GM23338 (cell line): ENCODE measurements at regions not wholly inside any gene's neighbourhood (a gene's known extent, or its start where the extent isn't known, plus 50 kb on each side); places are given as distances from the start of the nearest gene placed in this dataset.

Experiments
- ATAC-seq: fragments of 200-7000 bp; cut with Tn5 transposase; 3 replicates; pipeline ENCODE4 v1.9.1; 2020
- DNase-seq: peaks from one replicate; pipeline ENCODE4 v3.0.0-alpha.2; 2015; ENCODE audit warnings: low spot score
- H2AFZ ChIP-seq: fragments of 200-600 bp; sonication (generic); 2 replicates; pipeline ENCODE4 v1.8.0; 2016; ENCODE audit warnings: antibody characterized with exemption, mild to moderate bottlenecking, moderate library complexity
- H3F3A ChIP-seq: fragments of 200-600 bp; sonication (generic); replicated peaks from 2 replicates; pipeline ENCODE4 v1.8.0; 2017; ENCODE audit warnings: antibody characterized with exemption, mixed run types, low read depth
- H3K27ac ChIP-seq: fragments of 200-600 bp; sonication (generic); 2 replicates; pipeline ENCODE4 v1.6.1; 2016; ENCODE audit warnings: low read depth
- H3K27me3 ChIP-seq: fragments of 200-600 bp; sonication (generic); 2 replicates; pipeline ENCODE4 v1.8.0; 2016; ENCODE audit warnings: mild to moderate bottlenecking, mixed run types, moderate library complexity; ENCODE audit not compliant: insufficient read depth
- H3K36me3 ChIP-seq: fragments of 200-600 bp; sonication (generic); 2 replicates; pipeline ENCODE4 v1.8.0; 2016; ENCODE audit warnings: mild to moderate bottlenecking; ENCODE audit not compliant: insufficient read depth
- H3K4me1 ChIP-seq: fragments of 200-600 bp; sonication (generic); 2 replicates; pipeline ENCODE4 v1.8.0; 2016; ENCODE audit warnings: mild to moderate bottlenecking, moderate library complexity; ENCODE audit not compliant: insufficient read depth
- H3K4me2 ChIP-seq: fragments of 200-600 bp; sonication (generic); 2 replicates; pipeline ENCODE4 v1.7.1; 2017; ENCODE audit warnings: mixed run types
- H3K4me3 ChIP-seq: fragments of 200-600 bp; sonication (generic); 2 replicates; pipeline ENCODE4 v1.6.1; 2016; ENCODE audit warnings: mixed run types
- H3K79me2 ChIP-seq: fragments of 200-600 bp; sonication (generic); replicated peaks from 2 replicates; pipeline ENCODE4 v1.8.0; 2017; ENCODE audit warnings: mild to moderate bottlenecking; ENCODE audit not compliant: insufficient read depth
- H3K9me2 ChIP-seq: fragments of 200-600 bp; sonication (generic); 2 replicates; pipeline ENCODE4 v1.8.0; 2017; ENCODE audit not compliant: insufficient read depth
- H4K20me1 ChIP-seq: fragments of 200-600 bp; sonication (generic); replicated peaks from 2 replicates; pipeline ENCODE4 v1.8.0; 2017; ENCODE audit warnings: mild to moderate bottlenecking; ENCODE audit not compliant: insufficient read depth
- H3K27ac Mint-ChIP-seq: 2 replicates; pipeline ENCODE4 v1.8.0; 2020; ENCODE audit warnings: inconsistent platforms, mild to moderate bottlenecking, moderate library complexity, mixed read lengths
- H3K27me3 Mint-ChIP-seq: 3 replicates; pipeline ENCODE4 v1.8.0; 2022; ENCODE audit warnings: low read depth, mild to moderate bottlenecking, moderate library complexity, mixed read lengths, inconsistent platforms; ENCODE audit not compliant: insufficient read depth, poor library complexity
- H3K36me3 Mint-ChIP-seq: 3 replicates; pipeline ENCODE4 v1.8.0; 2021; ENCODE audit warnings: low read depth, mild to moderate bottlenecking, inconsistent platforms, moderate library complexity, mixed read lengths
- H3K4me1 Mint-ChIP-seq: 3 replicates; pipeline ENCODE4 v1.8.0; 2020; ENCODE audit warnings: mild to moderate bottlenecking, inconsistent platforms, mixed read lengths
- H3K4me3 Mint-ChIP-seq: 3 replicates; pipeline ENCODE4 v1.8.0; 2021; ENCODE audit warnings: moderate library complexity, mild to moderate bottlenecking, inconsistent platforms, mixed read lengths
- H3K9me3 Mint-ChIP-seq: 3 replicates; pipeline ENCODE4 v1.8.0; 2020; ENCODE audit warnings: moderate library complexity, mild to moderate bottlenecking, inconsistent platforms, mixed read lengths
- CTCF ChIP-seq, 2 experiments: fragments of 200-600 bp in 1 of 2; sonication (generic) in 1 of 2; conservative IDR thresholded peaks; 2 replicates each; pipeline versions ENCODE4 v1.5.1 to v1.6.1; 2016 to 2017; ENCODE audit warnings: antibody characterized with exemption in 2 of 2, low read depth in 2 of 2, mild to moderate bottlenecking in 2 of 2, moderate library complexity in 1 of 2
- ETS1 ChIP-seq: IDR thresholded peaks from 2 replicates; pipeline ENCODE4 v1.6.1; 2016; ENCODE audit warnings: antibody characterized with exemption
- EZH2 ChIP-seq: fragments of 200-600 bp; sonication (generic); IDR thresholded peaks from one replicate; pipeline ENCODE4 v1.8.0; 2017; ENCODE audit warnings: antibody characterized with exemption, mild to moderate bottlenecking, low read depth; ENCODE audit not compliant: unreplicated experiment
- EZH2phosphoT487 ChIP-seq: fragments of 200-600 bp; sonication (generic); IDR thresholded peaks from one replicate; pipeline ENCODE4 v1.8.1; 2018; ENCODE audit warnings: antibody characterized with exemption; ENCODE audit not compliant: unreplicated experiment
- JUNB ChIP-seq: IDR thresholded peaks from one replicate; pipeline ENCODE4 v1.6.1; 2016; ENCODE audit warnings: antibody characterized with exemption; ENCODE audit not compliant: unreplicated experiment
- NANOG ChIP-seq: IDR thresholded peaks from 2 replicates; pipeline ENCODE4 v1.6.1; 2016; ENCODE audit warnings: antibody characterized with exemption, borderline replicate concordance
- POLR2AphosphoS5 ChIP-seq: IDR thresholded peaks from 2 replicates; pipeline ENCODE4 v1.6.1; 2016; ENCODE audit warnings: antibody characterized with exemption, low read depth
- REST ChIP-seq: IDR thresholded peaks from one replicate; pipeline ENCODE4 v1.6.1; 2018; ENCODE audit warnings: antibody characterized with exemption; ENCODE audit not compliant: unreplicated experiment
- ZNF114 ChIP-seq: fragments of 250-450 bp; sonication (Bioruptor Pico); IDR thresholded peaks from 2 replicates; pipeline ENCODE4 v1.5.0; 2020; ENCODE audit warnings: mild to moderate bottlenecking, moderate library complexity
- ZNF331 ChIP-seq: fragments of 250-450 bp; sonication (Bioruptor Pico); IDR thresholded peaks from 2 replicates; pipeline ENCODE4 v1.5.0; 2020; ENCODE audit warnings: low read depth, mild to moderate bottlenecking, moderate library complexity
- ZNF462 ChIP-seq: fragments of 250-450 bp; sonication (Bioruptor Pico); IDR thresholded peaks from 2 replicates; pipeline ENCODE4 v1.5.0; 2020; ENCODE audit warnings: mild to moderate bottlenecking, moderate library complexity

GRCh38 chr1:219438386-219438785 lies 174.5 kb downstream of the ZC3H11B start:
- TF ChIP-seq POLR2AphosphoS5 (no peak), NANOG (no peak), ETS1 (no peak), ZNF114 (no peak)
- no peaks in the 10 kb centered on the region for H3K27me3 Mint-ChIP-seq
- no peak for ATAC-seq
- H3K4me1 Mint-ChIP-seq = peaks cover 12% of the 10 kb centered on the region; the same call in 2 of the 3 replicates
- H2AFZ ChIP-seq = no peak overlapping the region
- peaks cover 1% of the 10 kb centered on the region; the same call in 1 of the 2 replicates for H3K4me1 ChIP-seq
- no peak overlapping the region for H3K27ac ChIP-seq
- no peak for DNase-seq
- no peak overlapping the region for H3K4me3 Mint-ChIP-seq
- H3K4me3 ChIP-seq = no peak overlapping the region
- H3K36me3 Mint-ChIP-seq = no peaks in the 10 kb centered on the region
- no peaks in the 10 kb centered on the region for H3K9me2 ChIP-seq
- no peaks in the 10 kb centered on the region for H3F3A ChIP-seq
- no peaks in the 10 kb centered on the region for H3K36me3 ChIP-seq
- no peak overlapping the region for H3K27ac Mint-ChIP-seq
- no peaks in the 10 kb centered on the region for H4K20me1 ChIP-seq
- H3K4me2 ChIP-seq = no peak overlapping the region
- H3K27me3 ChIP-seq = no peaks in the 10 kb centered on the region
- no peaks in the 10 kb centered on the region for H3K9me3 Mint-ChIP-seq
- H3K79me2 ChIP-seq = no peaks in the 10 kb centered on the region

- H3K27me3 ChIP-seq = no peaks in the 10 kb centered on the region
- Mint-ChIP-seq H3K9me3 (no peaks in the 10 kb centered on the region), H3K36me3 (no peaks in the 10 kb centered on the region), H3K27ac (no peak overlapping the region), H3K4me1 (peaks cover 25% of the 10 kb centered on the region), H3K4me3 (no peak overlapping the region), H3K27me3 (peaks cover 1% of the 10 kb centered on the region)
- no peaks in the 10 kb centered on the region for H4K20me1 ChIP-seq
- no peaks in the 10 kb centered on the region for H3K36me3 ChIP-seq
- no peak overlapping the region for H2AFZ ChIP-seq
- peaks cover 11% of the 10 kb centered on the region; the same call in 1 of the 2 replicates for H3K4me1 ChIP-seq
- no peak overlapping the region for H3K4me2 ChIP-seq
- H3K4me3 ChIP-seq = no peak overlapping the region
- H3K27ac ChIP-seq = no peak overlapping the region
- H3K79me2 ChIP-seq = no peaks in the 10 kb centered on the region
- H3F3A ChIP-seq = no peaks in the 10 kb centered on the region
- DNase-seq = no peak
- no peaks in the 10 kb centered on the region for H3K9me2 ChIP-seq
- no peak for ATAC-seq
- TF ChIP-seq JUNB (no peak), EZH2 (no peak), REST (no peak), EZH2phosphoT487 (no peak), ZNF462 (CRISPR knock-in tag) (no peak), ZNF331 (CRISPR knock-in tag) (no peak), CTCF (conservative IDR thresholded peaks at IDR 0.05; ENCODE audit: low read depth in 2 of 2) (no peak)
Measured at GRCh38 chr1:219434923-219435297, 178.0 kb downstream of the ZC3H11B start.
